CD8-positive, alpha-beta memory T cell (primary cell): ENCODE measurements at regions not wholly inside any gene's neighbourhood (a gene's known extent, or its start where the extent isn't known, plus 50 kb on each side); places are given as distances from the start of the nearest gene placed in this dataset.

Experiments
- CTCF ChIA-PET: fragments of 350-600 bp; sonication (Branson Sonifier 250); formaldehyde crosslinking; loops from one replicate; lab custom pipeline; 2021; ENCODE audit warnings: antibody characterized with exemption; lab: Charles Lee
- POLR2A ChIA-PET: fragments of 350-600 bp; sonication (Branson Sonifier 250); formaldehyde crosslinking; loops from one replicate; lab custom pipeline; 2021; ENCODE audit warnings: antibody characterized with exemption; lab: Charles Lee
- DNase-seq, 5 donors: peaks; one replicate each; pipeline versions ENCODE4 v3.0.0 to v3.0.0-alpha.2; 2020 to 2022; ENCODE audit warnings: mixed read lengths in 1 of 5
- H3K27ac ChIP-seq: one replicate; pipeline ENCODE4 v1.7.0; 2013; ENCODE audit warnings: low read depth, mild to moderate bottlenecking, low read length, moderate library complexity
- H3K27me3 ChIP-seq: 2 replicates; pipeline ENCODE4 v1.7.0; 2013; ENCODE audit warnings: low read length, mild to moderate bottlenecking; ENCODE audit not compliant: insufficient read depth, poor library complexity, severe bottlenecking
- H3K36me3 ChIP-seq: 2 replicates; pipeline ENCODE4 v1.7.0; 2013; ENCODE audit warnings: mild to moderate bottlenecking, low read length, moderate library complexity; ENCODE audit not compliant: insufficient read depth
- H3K4me1 ChIP-seq: 2 replicates; pipeline ENCODE4 v1.7.0; 2013; ENCODE audit warnings: mild to moderate bottlenecking, low read length, moderate library complexity; ENCODE audit not compliant: insufficient read depth
- H3K4me3 ChIP-seq: 2 replicates; pipeline ENCODE4 v1.7.0; 2013; ENCODE audit warnings: mild to moderate bottlenecking, low read length
- H3K9me3 ChIP-seq: 2 replicates; pipeline ENCODE4 v1.7.0; 2013; ENCODE audit warnings: mild to moderate bottlenecking, low read length
- H3K27ac Mint-ChIP-seq, 8 donors: one replicate each; pipeline ENCODE4 v1.8.0; 2020 to 2021; ENCODE audit warnings: mixed read lengths in 8 of 8, mild to moderate bottlenecking in 6 of 8, inconsistent platforms in 3 of 8, moderate library complexity in 3 of 8
- H3K27me3 Mint-ChIP-seq, 2 donors: one replicate each; pipeline ENCODE4 v1.8.0; 2020 to 2021; ENCODE audit warnings: mixed read lengths in 2 of 2, mild to moderate bottlenecking in 1 of 2, moderate library complexity in 1 of 2
- H3K36me3 Mint-ChIP-seq, 3 donors: one replicate each; pipeline ENCODE4 v1.8.0; 2020 to 2021; ENCODE audit warnings: mixed read lengths in 3 of 3, inconsistent platforms in 1 of 3, mild to moderate bottlenecking in 1 of 3
- H3K4me1 Mint-ChIP-seq, 3 donors: one replicate each; pipeline ENCODE4 v1.8.0; 2020 to 2021; ENCODE audit warnings: mixed read lengths in 3 of 3, inconsistent platforms in 1 of 3, mild to moderate bottlenecking in 1 of 3
- H3K4me3 Mint-ChIP-seq, 7 donors: one replicate each; pipeline ENCODE4 v1.8.0; 2020 to 2021; ENCODE audit warnings: mixed read lengths in 7 of 7, mild to moderate bottlenecking in 6 of 7, moderate library complexity in 4 of 7, inconsistent platforms in 2 of 7
- H3K9me3 Mint-ChIP-seq, 5 donors: one replicate each; pipeline ENCODE4 v1.8.0; 2020 to 2022; ENCODE audit warnings: mixed read lengths in 5 of 5, mild to moderate bottlenecking in 3 of 5, moderate library complexity in 2 of 5, inconsistent platforms in 1 of 5

GRCh38 chr15:96551196-96551595 lies 220.7 kb downstream of the NR2F2 start:
- Histone ChIP-seq H3K4me1 (no peaks in the 10 kb centered on the region), H3K36me3 (no peaks in the 10 kb centered on the region), H3K27ac (no peak overlapping the region), H3K9me3 (no peaks in the 10 kb centered on the region), H3K27me3 (no peaks in the 10 kb centered on the region), H3K4me3 (no peak overlapping the region)
- Mint-ChIP-seq H3K27me3 (no peaks in the 10 kb centered on the region), H3K36me3 (no peaks in the 10 kb centered on the region), H3K27ac (no peak overlapping the region), H3K9me3 (peaks cover 0 to 4% (median 2%) of the 10 kb centered on the region in 5 donors), H3K4me3 (no peak overlapping the region), H3K4me1 (no peaks in the 10 kb centered on the region)
- ChIA-PET POLR2A (no interaction called here), CTCF (no interaction called here)
- no peak for DNase-seq

- no peaks in the 10 kb centered on the region for H3K27me3 Mint-ChIP-seq
- no peak overlapping the region for H3K4me3 Mint-ChIP-seq
- peaks cover 0 to 4% (median 2%) of the 10 kb centered on the region in 5 donors for H3K9me3 Mint-ChIP-seq
- CTCF ChIA-PET, result no interaction called here
- Histone ChIP-seq H3K27ac (no peak overlapping the region), H3K27me3 (no peaks in the 10 kb centered on the region), H3K9me3 (no peaks in the 10 kb centered on the region), H3K4me1 (no peaks in the 10 kb centered on the region), H3K36me3 (no peaks in the 10 kb centered on the region), H3K4me3 (no peak overlapping the region)
- H3K27ac Mint-ChIP-seq, result no peak overlapping the region
- no peaks in the 10 kb centered on the region for H3K36me3 Mint-ChIP-seq
- H3K4me1 Mint-ChIP-seq, result no peaks in the 10 kb centered on the region
- DNase-seq, result no peak
- POLR2A ChIA-PET, result no interaction called here
These were observed 221.2 kb downstream of the NR2F2 start for GRCh38 chr15:96551722-96552121.

GRCh38 chr15:96553006-96553405 lies 222.5 kb downstream of the NR2F2 start:
- CTCF ChIA-PET, result no interaction called here
- Mint-ChIP-seq H3K4me1 (no peaks in the 10 kb centered on the region), H3K4me3 (no peak overlapping the region), H3K27me3 (no peaks in the 10 kb centered on the region), H3K36me3 (no peaks in the 10 kb centered on the region), H3K9me3 (peaks cover 0 to 4% (median 2%) of the 10 kb centered on the region in 5 donors), H3K27ac (no peak overlapping the region)
- Histone ChIP-seq H3K27ac (no peak overlapping the region), H3K4me3 (no peak overlapping the region), H3K9me3 (no peaks in the 10 kb centered on the region), H3K4me1 (no peaks in the 10 kb centered on the region), H3K27me3 (no peaks in the 10 kb centered on the region), H3K36me3 (no peaks in the 10 kb centered on the region)
- POLR2A ChIA-PET, result no interaction called here
- no peak for DNase-seq

GRCh38 chr15:96553451-96553850 lies 223.0 kb downstream of the NR2F2 start:
- H3K27ac ChIP-seq, result no peak overlapping the region
- POLR2A ChIA-PET, result no interaction called here
- no peaks in the 10 kb centered on the region for H3K4me1 Mint-ChIP-seq

GRCh38 chr15:96553931-96554330 lies 223.4 kb downstream of the NR2F2 start:
- Mint-ChIP-seq H3K27ac (no peak overlapping the region), H3K4me3 (peak overlapping the region in 1 of 7 donors; percentile 36), H3K36me3 (no peaks in the 10 kb centered on the region), H3K9me3 (peaks cover 0 to 4% (median 2%) of the 10 kb centered on the region in 5 donors), H3K4me1 (no peaks in the 10 kb centered on the region), H3K27me3 (no peaks in the 10 kb centered on the region)
- no peaks in the 10 kb centered on the region for H3K9me3 ChIP-seq
- ChIA-PET CTCF (no interaction called here), POLR2A (no interaction called here)
- H3K27me3 ChIP-seq, result no peaks in the 10 kb centered on the region
- DNase-seq, result no peak
- H3K36me3 ChIP-seq, result no peaks in the 10 kb centered on the region
- H3K27ac ChIP-seq, result no peak overlapping the region
- H3K4me1 ChIP-seq, result no peaks in the 10 kb centered on the region
- H3K4me3 ChIP-seq, result no peak overlapping the region

More at GRCh38 chr15:96553451-96553850, 223.0 kb downstream of the NR2F2 start:
- no peaks in the 10 kb centered on the region for H3K27me3 Mint-ChIP-seq
- H3K9me3 Mint-ChIP-seq, result peaks cover 0 to 4% (median 2%) of the 10 kb centered on the region in 5 donors
- H3K36me3 ChIP-seq, result no peaks in the 10 kb centered on the region
- DNase-seq, result no peak
- no peaks in the 10 kb centered on the region for H3K9me3 ChIP-seq
- CTCF ChIA-PET, result no interaction called here
- H3K36me3 Mint-ChIP-seq, result no peaks in the 10 kb centered on the region
- peak overlapping the region in 1 of 7 donors; percentile 36 for H3K4me3 Mint-ChIP-seq
- no peaks in the 10 kb centered on the region for H3K4me1 ChIP-seq
- no peak overlapping the region for H3K4me3 ChIP-seq
- H3K27me3 ChIP-seq, result no peaks in the 10 kb centered on the region
- H3K27ac Mint-ChIP-seq, result no peak overlapping the region

- Mint-ChIP-seq H3K9me3 (peaks cover 0 to 4% (median 2%) of the 10 kb centered on the region in 5 donors), H3K36me3 (no peaks in the 10 kb centered on the region), H3K4me1 (no peaks in the 10 kb centered on the region), H3K4me3 (no peak overlapping the region), H3K27me3 (no peaks in the 10 kb centered on the region), H3K27ac (no peak overlapping the region)
- Histone ChIP-seq H3K9me3 (no peaks in the 10 kb centered on the region), H3K4me3 (no peak overlapping the region), H3K4me1 (no peaks in the 10 kb centered on the region), H3K27me3 (no peaks in the 10 kb centered on the region), H3K36me3 (no peaks in the 10 kb centered on the region), H3K27ac (no peak overlapping the region)
- POLR2A ChIA-PET, result no interaction called here
- CTCF ChIA-PET, result no interaction called here
- no peak for DNase-seq
These were observed 224.0 kb downstream of the NR2F2 start for GRCh38 chr15:96554541-96554940.

- DNase-seq, result no peak
- H3K9me3 Mint-ChIP-seq, result peaks cover 2 to 11% (median 6%) of the 10 kb centered on the region in 5 donors
- no peaks in the 10 kb centered on the region for H3K36me3 Mint-ChIP-seq
- H3K27ac Mint-ChIP-seq, result no peak overlapping the region
- no peaks in the 10 kb centered on the region for H3K9me3 ChIP-seq
- no peaks in the 10 kb centered on the region for H3K4me1 ChIP-seq
- H3K36me3 ChIP-seq, result no peaks in the 10 kb centered on the region
- H3K4me3 Mint-ChIP-seq, result no peak overlapping the region
- ChIA-PET CTCF (no interaction called here), POLR2A (no interaction called here)
- no peak overlapping the region for H3K27ac ChIP-seq
- no peaks in the 10 kb centered on the region for H3K27me3 ChIP-seq
- H3K4me3 ChIP-seq, result no peak overlapping the region
- H3K27me3 Mint-ChIP-seq, result peaks cover 0 to 2% of the 10 kb centered on the region in 2 donors
- H3K4me1 Mint-ChIP-seq, result no peaks in the 10 kb centered on the region
These were observed 228.6 kb downstream of the NR2F2 start for GRCh38 chr15:96559087-96559486.

GRCh38 chr15:96559631-96560030 lies 229.1 kb downstream of the NR2F2 start:
- POLR2A ChIA-PET, result no interaction called here

More at GRCh38 chr15:96559631-96560030, 229.1 kb downstream of the NR2F2 start:
- Mint-ChIP-seq H3K9me3 (peaks cover 2 to 13% (median 9%) of the 10 kb centered on the region in 5 donors), H3K27me3 (peaks cover 0 to 3% of the 10 kb centered on the region in 2 donors), H3K4me1 (no peaks in the 10 kb centered on the region), H3K27ac (no peak overlapping the region), H3K36me3 (no peaks in the 10 kb centered on the region), H3K4me3 (no peak overlapping the region)
- DNase-seq, result no peak
- Histone ChIP-seq H3K36me3 (no peaks in the 10 kb centered on the region), H3K27ac (no peak overlapping the region), H3K9me3 (no peaks in the 10 kb centered on the region), H3K27me3 (no peaks in the 10 kb centered on the region), H3K4me1 (no peaks in the 10 kb centered on the region), H3K4me3 (no peak overlapping the region)
- CTCF ChIA-PET, result no interaction called here
